Stimulated activated CD8-positive, alpha-beta memory T cell treated with anti-CD3 and anti-CD28 coated beads, Interleukin-2, amount 100 ng/mL, for 48 hours (primary cell): ENCODE measurements at regions not wholly inside any gene's neighbourhood (a gene's known extent, or its start where the extent isn't known, plus 50 kb on each side); places are given as distances from the start of the nearest gene placed in this dataset.

Experiments
- DNase-seq, 2 donors: peaks; one replicate each; pipeline ENCODE4 v3.0.0-alpha.2; 2020; ENCODE audit warnings: low read depth in 2 of 2

- no peak for DNase-seq
Observed at GRCh38 chr10:90458571-90458970, 399.3 kb downstream of the HTR7 start.

GRCh38 chr10:90461437-90462155, 396.2 kb downstream of the HTR7 start:
- no peak for DNase-seq

GRCh38 chr10:90462749-90463470, 394.9 kb downstream of the HTR7 start:
- DNase-seq, result no peak

GRCh38 chr10:90464329-90464728, 393.5 kb downstream of the HTR7 start:
- no peak for DNase-seq

GRCh38 chr10:90470966-90471365, 386.9 kb downstream of the HTR7 start:
- no peak for DNase-seq

GRCh38 chr10:90480466-90480865, 377.4 kb downstream of the HTR7 start:
- DNase-seq, result no peak

GRCh38 chr10:90481326-90481923, 376.4 kb downstream of the HTR7 start:
- no peak for DNase-seq

GRCh38 chr10:90484518-90484917, 373.3 kb downstream of the HTR7 start:
- DNase-seq, result no peak

- DNase-seq, result no peak
Observed at GRCh38 chr10:90494183-90494582, 363.7 kb downstream of the HTR7 start.

- DNase-seq, result no peak
Observed at GRCh38 chr10:90504172-90504571, 353.7 kb downstream of the HTR7 start.

GRCh38 chr10:90526721-90527120, 331.1 kb downstream of the HTR7 start:
- no peak for DNase-seq

GRCh38 chr10:90530521-90530920, 327.3 kb downstream of the HTR7 start:
- no peak for DNase-seq

GRCh38 chr10:90557385-90557784, 300.5 kb downstream of the HTR7 start:
- no peak for DNase-seq

- no peak for DNase-seq
Observed at GRCh38 chr10:90560331-90560730, 297.5 kb downstream of the HTR7 start.

- no peak for DNase-seq
Observed at GRCh38 chr10:90561666-90562065, 296.2 kb downstream of the HTR7 start.

- DNase-seq, result no peak
Observed at GRCh38 chr10:90571481-90572258, 286.2 kb downstream of the HTR7 start.

GRCh38 chr10:90575125-90575524, 282.7 kb downstream of the HTR7 start:
- DNase-seq, result no peak

- no peak for DNase-seq
Observed at GRCh38 chr10:90577569-90577968, 280.3 kb downstream of the HTR7 start.

GRCh38 chr10:90579602-90580242, 278.1 kb downstream of the HTR7 start:
- DNase-seq, result no peak

- DNase-seq, result no peak
Observed at GRCh38 chr10:90583416-90583815, 274.4 kb downstream of the HTR7 start.

GRCh38 chr10:90587081-90587491, 270.8 kb downstream of the HTR7 start:
- DNase-seq, result no peak

GRCh38 chr10:90587561-90587960, 270.3 kb downstream of the HTR7 start:
- no peak for DNase-seq
